HG03460 (cell line): ENCODE measurements at regions not wholly inside any gene's neighbourhood (a gene's known extent, or its start where the extent isn't known, plus 50 kb on each side); places are given as distances from the start of the nearest gene placed in this dataset.

Experiments
- ATAC-seq: cut with Tn5 transposase; IDR thresholded peaks from one replicate; pipeline ENCODE4 v1.9.1; 2021; ENCODE audit not compliant: unreplicated experiment

- no peak for ATAC-seq
Observed at GRCh38 chr1:240672132-240672811, 60.3 kb upstream of the GREM2 start.

- no peak for ATAC-seq
Observed at GRCh38 chr1:240667351-240667750, 55.4 kb upstream of the GREM2 start.

GRCh38 chr1:240666568-240667198 lies 54.7 kb upstream of the GREM2 start:
- ATAC-seq = no peak

DNA sequence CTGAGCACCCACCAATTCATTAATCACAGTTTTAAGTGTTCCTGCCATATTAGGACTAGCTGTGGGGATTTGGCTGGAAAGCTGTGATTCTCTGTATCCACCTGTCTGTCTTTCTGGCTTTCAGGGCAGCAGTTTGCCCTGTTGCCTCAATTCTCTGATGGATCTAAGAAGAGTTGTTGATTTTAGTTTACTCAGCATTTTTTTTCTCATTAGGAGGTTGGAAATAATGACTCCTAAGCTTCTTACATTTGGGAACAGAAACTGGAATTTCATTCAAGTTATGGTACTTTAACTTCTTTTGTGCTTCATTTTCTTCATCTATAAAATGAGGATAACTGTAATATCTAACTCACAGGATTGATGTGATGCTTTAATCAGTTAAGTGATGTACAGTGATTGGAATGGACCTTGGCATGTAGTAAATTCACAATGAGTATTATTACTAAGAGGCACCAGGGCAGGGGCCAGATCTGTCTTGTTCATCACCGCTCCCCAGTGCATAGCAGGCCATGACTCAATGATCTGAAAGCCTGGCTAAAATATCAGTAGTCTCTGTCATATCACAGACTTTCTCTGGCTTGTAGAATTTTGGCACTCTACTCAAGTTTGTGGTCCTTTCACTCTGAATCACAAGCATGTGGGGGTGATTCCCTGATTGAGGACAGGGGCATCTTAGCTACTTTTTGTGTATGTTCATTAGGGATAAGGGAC lies 51.4 kb upstream of the GREM2 start:
- ATAC-seq = no peak
